ENCODE measurements at regions not wholly inside any gene's neighbourhood (a gene's known extent, or its start where the extent isn't known, plus 50 kb on each side); places are given as distances from the start of the nearest gene placed in this dataset.

DNA sequence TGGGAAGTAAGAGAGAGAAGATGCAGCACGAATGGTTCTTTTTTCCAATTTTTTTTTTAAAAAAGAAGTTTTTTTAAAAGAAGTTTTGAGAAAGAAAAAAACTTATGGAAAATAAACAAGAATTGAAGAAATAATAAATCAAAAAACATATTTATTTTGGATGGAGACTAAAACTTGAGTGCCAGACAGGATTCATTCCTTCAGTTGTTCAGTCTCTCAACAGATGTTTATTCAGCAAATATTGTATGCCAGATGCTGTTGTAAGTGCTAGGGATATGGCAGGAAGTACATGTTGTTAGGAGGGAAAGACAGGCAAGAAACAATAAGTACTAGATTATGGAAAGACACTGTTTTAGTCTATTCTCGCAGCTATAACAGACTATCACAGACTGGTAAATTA lies 750.7 kb upstream of the PHF14 start:
- Histone ChIP-seq H3K9ac (no peak overlapping the region), H3K27me3 (no peaks in the 10 kb centered on the region), H3K9me3 (no peaks in the 10 kb centered on the region), H3K4me2 (no peak overlapping the region), H4K20me1 (no peaks in the 10 kb centered on the region), H3K27ac (no peak overlapping the region), H3K4me3 (no peak overlapping the region), H3K36me3 (no peaks in the 10 kb centered on the region), H3K4me1 (no peaks in the 10 kb centered on the region)
- no peak for TF ChIP-seq Cebpa-rat (IDR thresholded peaks at IDR 0.05)

DNA sequence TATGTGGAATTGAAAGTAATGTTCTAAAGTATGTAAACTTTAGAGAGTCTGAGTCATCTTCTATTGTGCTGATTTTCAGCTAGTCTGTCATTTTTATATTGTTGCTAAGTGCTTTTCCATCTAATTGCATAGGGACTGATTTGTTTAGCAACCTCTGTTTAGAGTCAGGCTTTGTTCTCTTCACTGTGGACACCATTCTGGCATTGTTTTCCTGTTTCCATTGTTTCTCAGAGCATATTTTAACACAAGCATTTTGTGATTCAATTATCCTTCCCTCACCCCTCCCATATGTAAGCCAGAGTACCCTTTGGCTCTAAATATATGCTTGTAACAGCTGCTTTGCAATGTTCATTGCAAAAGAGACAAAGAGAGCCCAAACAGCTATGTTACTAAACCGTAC lies 748.4 kb upstream of the PHF14 start:
- Histone ChIP-seq H4K20me1 (no peaks in the 10 kb centered on the region), H3K4me2 (no peak overlapping the region), H3K27ac (no peak overlapping the region), H3K9me3 (peaks cover 5% of the 10 kb centered on the region; the same call in 1 of the 2 replicates), H3K27me3 (no peaks in the 10 kb centered on the region), H3K36me3 (no peaks in the 10 kb centered on the region), H3K4me1 (no peaks in the 10 kb centered on the region), H3K4me3 (no peak overlapping the region), H3K9ac (no peak overlapping the region)
- TF ChIP-seq Cebpa-rat (IDR thresholded peaks at IDR 0.05), result no peak

DNA sequence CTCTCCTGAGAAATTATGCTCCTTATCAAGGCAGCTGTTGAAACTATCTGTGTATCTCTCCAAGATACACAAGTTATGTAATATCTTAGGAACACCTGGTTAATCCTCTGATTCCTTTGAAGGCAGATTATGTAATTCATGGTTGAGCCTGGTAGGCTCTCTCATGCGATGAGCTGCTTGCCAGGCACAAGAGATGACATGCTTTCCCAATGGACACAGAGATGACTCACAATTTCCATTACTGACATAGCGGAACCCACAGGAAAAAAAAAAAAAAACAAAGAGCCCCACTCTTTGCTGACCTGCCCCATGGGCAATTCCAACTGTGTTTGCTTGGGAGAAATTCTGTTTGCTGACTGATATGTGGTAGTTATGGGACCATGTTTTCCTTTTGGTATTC lies 736.4 kb upstream of the PHF14 start:
- no peak overlapping the region for H3K27ac ChIP-seq
- no peak overlapping the region for H3K9ac ChIP-seq
- no peaks in the 10 kb centered on the region for H3K9me3 ChIP-seq
- TF ChIP-seq Cebpa-rat (IDR thresholded peaks at IDR 0.05), result no peak
- H4K20me1 ChIP-seq, result no peaks in the 10 kb centered on the region
- no peaks in the 10 kb centered on the region for H3K36me3 ChIP-seq
- H3K4me1 ChIP-seq, result peaks cover 26% of the 10 kb centered on the region
- H3K27me3 ChIP-seq, result no peaks in the 10 kb centered on the region
- H3K4me2 ChIP-seq, result no peak overlapping the region
- no peak overlapping the region for H3K4me3 ChIP-seq

DNA sequence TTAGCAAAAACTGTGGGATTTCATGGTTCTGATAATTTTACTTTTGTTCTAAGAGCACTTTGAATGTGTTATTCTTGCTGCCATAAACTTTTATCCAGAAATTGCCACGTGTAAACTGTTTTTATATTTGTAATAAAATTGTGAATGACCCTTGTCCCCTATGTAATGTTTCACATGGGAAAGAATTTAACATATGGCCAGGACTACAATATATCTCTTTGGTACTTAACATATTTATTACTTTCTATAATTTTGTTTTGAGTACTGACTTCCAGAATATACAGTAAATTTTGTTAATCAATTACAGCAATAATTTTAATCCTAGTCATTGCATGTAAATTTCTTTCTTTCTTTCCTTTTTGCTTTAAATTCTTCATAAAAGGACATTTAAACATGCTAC lies 735.0 kb upstream of the PHF14 start:
- H3K4me3 ChIP-seq, result no peak overlapping the region
- no peaks in the 10 kb centered on the region for H3K9me3 ChIP-seq
- no peak overlapping the region for H3K27ac ChIP-seq
- peaks cover 26% of the 10 kb centered on the region for H3K4me1 ChIP-seq
- no peaks in the 10 kb centered on the region for H4K20me1 ChIP-seq
- no peak overlapping the region; the same call in 1 of the 2 replicates for H3K4me2 ChIP-seq
- no peak overlapping the region for H3K9ac ChIP-seq
- no peaks in the 10 kb centered on the region for H3K27me3 ChIP-seq
- TF ChIP-seq Cebpa-rat (IDR thresholded peaks at IDR 0.05), result no peak
- no peaks in the 10 kb centered on the region for H3K36me3 ChIP-seq

DNA sequence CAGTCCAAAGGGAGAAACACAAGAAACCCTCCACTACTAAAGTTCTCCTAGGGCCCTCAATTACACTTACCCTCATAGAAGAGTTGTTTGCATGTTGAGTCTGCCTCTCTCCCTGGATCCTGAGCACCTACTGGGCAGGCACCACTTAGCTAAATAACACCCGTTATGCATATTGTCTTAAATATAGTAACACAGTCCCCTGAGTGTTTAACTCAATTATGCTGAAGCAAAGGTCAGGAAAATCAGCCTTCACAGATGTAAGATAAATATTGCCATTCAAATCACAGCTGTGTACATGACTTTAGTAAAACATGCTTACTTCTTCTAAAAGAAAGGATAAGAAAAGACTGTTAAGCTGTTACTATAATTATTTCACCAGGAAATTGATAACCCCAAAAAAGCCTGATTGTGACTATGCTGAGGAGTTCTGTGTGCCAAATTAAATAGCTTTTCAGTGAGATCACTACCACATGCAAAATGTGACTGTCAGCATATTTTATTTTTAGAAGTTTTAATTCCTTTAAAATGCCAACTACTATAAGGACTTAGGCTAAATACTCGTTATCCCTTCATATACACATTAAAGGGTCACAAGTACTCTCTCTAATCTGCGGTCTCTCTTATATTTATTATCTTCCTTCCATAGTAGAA lies 733.9 kb upstream of the PHF14 start:
- Histone ChIP-seq H3K27me3 (no peaks in the 10 kb centered on the region), H3K36me3 (no peaks in the 10 kb centered on the region), H3K27ac (peak overlapping the region; percentile 42; the same call in 1 of the 2 replicates), H3K9ac (peak overlapping the region; percentile 39; the same call in 1 of the 2 replicates), H4K20me1 (no peaks in the 10 kb centered on the region), H3K9me3 (no peaks in the 10 kb centered on the region), H3K4me2 (peak overlapping the region; percentile 68), H3K4me3 (peak overlapping the region; percentile 25; the same call in 1 of the 2 replicates), H3K4me1 (peaks cover 26% of the 10 kb centered on the region)
- TF ChIP-seq Cebpa-rat (IDR thresholded peaks at IDR 0.05), result no peak

DNA sequence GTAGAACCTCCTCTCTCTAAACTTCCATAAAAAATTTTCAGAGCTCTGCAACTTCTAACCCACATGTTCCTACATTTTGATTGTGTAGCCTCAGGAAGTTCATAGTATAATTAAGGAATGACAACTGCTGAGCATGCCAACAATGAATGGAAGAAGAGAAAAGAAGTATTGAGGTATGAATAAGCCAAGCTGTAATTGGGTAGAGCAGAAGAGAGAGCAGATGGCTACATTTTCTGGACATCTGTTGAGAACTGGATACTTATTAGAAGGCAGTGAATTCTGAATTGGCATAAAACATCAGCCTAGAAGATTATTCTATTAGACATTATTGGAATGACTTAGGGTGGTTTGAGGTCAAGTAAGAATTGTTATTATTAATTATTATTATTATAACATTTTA lies 728.3 kb upstream of the PHF14 start:
- Histone ChIP-seq H3K27ac (no peak overlapping the region), H3K4me2 (no peak overlapping the region), H3K36me3 (no peaks in the 10 kb centered on the region), H4K20me1 (no peaks in the 10 kb centered on the region), H3K9ac (no peak overlapping the region), H3K9me3 (peaks cover 34% of the 10 kb centered on the region), H3K4me3 (no peak overlapping the region), H3K4me1 (peaks cover 7% of the 10 kb centered on the region), H3K27me3 (no peaks in the 10 kb centered on the region)
- TF ChIP-seq Cebpa-rat (IDR thresholded peaks at IDR 0.05), result no peak

DNA sequence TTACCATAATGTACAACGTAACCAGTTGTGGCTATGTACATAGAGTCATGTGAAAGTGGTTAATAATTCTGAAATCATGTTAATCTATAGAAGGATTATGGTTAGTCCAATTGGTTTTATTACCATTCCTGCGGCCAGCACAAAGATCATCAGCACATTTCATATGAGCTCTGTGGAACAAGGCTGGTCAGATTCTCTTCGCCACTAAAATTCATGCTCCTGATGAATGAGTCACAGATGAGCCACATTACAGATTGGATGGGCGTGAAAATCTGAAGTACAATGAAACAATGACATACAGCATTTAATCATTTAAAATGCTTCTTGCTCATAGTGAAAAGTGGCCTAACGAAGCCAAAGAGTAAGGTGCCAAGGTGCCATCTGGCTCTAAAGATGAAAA lies 716.2 kb upstream of the PHF14 start:
- H3K27me3 ChIP-seq, result no peaks in the 10 kb centered on the region
- H3K9me3 ChIP-seq, result no peaks in the 10 kb centered on the region
- H4K20me1 ChIP-seq, result no peaks in the 10 kb centered on the region
- H3K36me3 ChIP-seq, result no peaks in the 10 kb centered on the region
- no peak for TF ChIP-seq Cebpa-rat (IDR thresholded peaks at IDR 0.05)
- no peak overlapping the region for H3K27ac ChIP-seq
- H3K4me2 ChIP-seq, result no peak overlapping the region
- H3K4me3 ChIP-seq, result no peak overlapping the region
- no peak overlapping the region for H3K9ac ChIP-seq
- H3K4me1 ChIP-seq, result no peaks in the 10 kb centered on the region

DNA sequence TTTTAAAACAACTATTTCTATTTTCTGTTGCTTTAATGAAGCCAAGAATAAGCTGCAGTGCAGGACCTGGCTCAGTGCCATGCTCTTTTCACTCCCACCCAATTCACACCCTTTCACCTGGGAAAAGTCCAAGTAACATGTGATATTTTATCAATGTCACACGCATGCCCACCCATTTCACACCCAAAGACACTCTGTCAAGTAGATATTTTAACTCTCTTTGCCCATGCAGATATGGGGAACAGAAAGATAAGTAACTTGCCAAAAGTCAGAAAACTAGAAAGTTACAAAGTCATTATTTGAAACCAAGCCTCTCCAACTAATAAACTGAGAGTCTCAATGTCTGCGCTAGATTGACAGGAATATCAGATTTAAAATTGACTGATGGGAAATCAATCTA lies 706.7 kb upstream of the PHF14 start:
- Histone ChIP-seq H3K27ac (no peak overlapping the region), H3K36me3 (no peaks in the 10 kb centered on the region), H3K9ac (no peak overlapping the region), H3K4me1 (peaks cover 11% of the 10 kb centered on the region), H3K4me2 (no peak overlapping the region), H4K20me1 (no peaks in the 10 kb centered on the region), H3K27me3 (no peaks in the 10 kb centered on the region), H3K4me3 (no peak overlapping the region), H3K9me3 (no peaks in the 10 kb centered on the region)
- TF ChIP-seq Cebpa-rat (IDR thresholded peaks at IDR 0.05), result no peak

DNA sequence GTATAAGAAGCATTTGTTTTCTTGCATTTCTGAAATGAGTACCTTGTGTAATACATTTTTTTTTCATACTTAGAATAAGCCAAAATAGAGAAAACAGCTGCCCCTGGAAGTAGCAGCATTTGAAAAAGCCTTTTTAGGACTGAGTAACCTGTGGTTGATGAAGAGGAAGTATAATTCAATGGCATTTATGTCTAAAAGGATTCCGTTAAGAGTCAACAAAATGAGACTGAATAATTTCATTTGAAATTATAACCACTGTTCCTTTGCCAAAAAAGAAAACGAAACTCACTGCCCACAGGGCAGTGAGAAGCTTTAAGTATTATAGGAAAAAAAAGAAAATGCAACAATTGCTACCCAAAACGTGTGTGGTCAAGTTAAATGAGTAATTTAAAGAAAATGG lies 705.6 kb upstream of the PHF14 start:
- Histone ChIP-seq H3K4me2 (peak overlapping the region; percentile 44), H3K27me3 (no peaks in the 10 kb centered on the region), H3K36me3 (no peaks in the 10 kb centered on the region), H3K4me3 (no peak overlapping the region), H3K27ac (no peak overlapping the region), H3K9ac (no peak overlapping the region), H3K4me1 (peaks cover 11% of the 10 kb centered on the region), H3K9me3 (no peaks in the 10 kb centered on the region), H4K20me1 (no peaks in the 10 kb centered on the region)
- TF ChIP-seq Cebpa-rat (IDR thresholded peaks at IDR 0.05), result no peak

DNA sequence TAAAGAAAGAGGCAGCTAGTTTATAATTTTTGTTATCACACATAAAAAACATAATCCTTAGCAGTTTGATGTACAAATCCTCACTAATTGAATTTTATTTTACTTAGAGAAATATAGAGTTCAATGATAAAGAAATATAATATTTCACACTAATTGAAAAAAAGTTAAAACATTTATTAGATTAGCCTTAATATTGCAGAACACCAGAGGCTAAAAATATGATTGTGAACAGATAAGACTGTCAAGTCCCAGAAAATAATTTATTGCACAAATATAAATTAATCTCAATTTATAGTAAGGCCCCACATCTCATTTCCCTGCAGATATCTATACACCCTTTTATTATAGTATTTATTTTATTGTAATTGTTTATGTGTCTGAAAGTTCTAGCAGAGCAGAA lies 690.8 kb upstream of the PHF14 start:
- Histone ChIP-seq H3K4me1 (no peaks in the 10 kb centered on the region), H3K9me3 (no peaks in the 10 kb centered on the region), H3K9ac (no peak overlapping the region), H4K20me1 (no peaks in the 10 kb centered on the region), H3K4me2 (no peak overlapping the region), H3K27me3 (no peaks in the 10 kb centered on the region), H3K36me3 (no peaks in the 10 kb centered on the region), H3K27ac (no peak overlapping the region), H3K4me3 (no peak overlapping the region)
- TF ChIP-seq Cebpa-rat (IDR thresholded peaks at IDR 0.05), result no peak

DNA sequence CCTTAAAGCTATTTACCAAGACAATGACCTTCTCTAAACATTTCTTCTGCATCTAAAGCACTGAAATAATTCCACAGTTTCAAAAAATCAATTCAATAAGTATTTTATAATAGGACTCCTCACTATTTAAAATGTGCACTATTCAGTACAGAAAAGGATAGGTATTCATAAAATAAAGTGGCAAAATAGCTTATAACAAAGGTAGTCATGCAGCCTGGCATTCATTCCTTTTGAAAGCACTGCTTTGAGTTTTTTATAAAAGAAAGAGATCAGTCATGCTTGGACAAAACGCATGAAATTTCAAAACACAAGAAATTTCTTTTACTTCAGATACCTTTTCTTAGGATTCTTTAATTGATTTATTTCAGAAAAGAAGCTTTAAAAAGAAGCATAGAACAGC lies 689.7 kb upstream of the PHF14 start:
- no peak overlapping the region for H3K27ac ChIP-seq
- H3K4me2 ChIP-seq, result no peak overlapping the region
- no peaks in the 10 kb centered on the region for H3K27me3 ChIP-seq
- no peaks in the 10 kb centered on the region for H3K36me3 ChIP-seq
- H3K4me1 ChIP-seq, result no peaks in the 10 kb centered on the region
- no peaks in the 10 kb centered on the region for H4K20me1 ChIP-seq
- TF ChIP-seq Cebpa-rat (IDR thresholded peaks at IDR 0.05), result no peak
- no peak overlapping the region for H3K4me3 ChIP-seq
- no peaks in the 10 kb centered on the region for H3K9me3 ChIP-seq
- no peak overlapping the region for H3K9ac ChIP-seq

Measured in BLaER1 (cell line).